ENCODE measurements at regions not wholly inside any gene's neighbourhood (a gene's known extent, or its start where the extent isn't known, plus 50 kb on each side); places are given as distances from the start of the nearest gene placed in this dataset.
"Not testable (repeated sequence)": the region's sequence is repeated elsewhere in the genome, so short reads cannot be mapped to it uniquely, and the experiment has no call there.

DNA sequence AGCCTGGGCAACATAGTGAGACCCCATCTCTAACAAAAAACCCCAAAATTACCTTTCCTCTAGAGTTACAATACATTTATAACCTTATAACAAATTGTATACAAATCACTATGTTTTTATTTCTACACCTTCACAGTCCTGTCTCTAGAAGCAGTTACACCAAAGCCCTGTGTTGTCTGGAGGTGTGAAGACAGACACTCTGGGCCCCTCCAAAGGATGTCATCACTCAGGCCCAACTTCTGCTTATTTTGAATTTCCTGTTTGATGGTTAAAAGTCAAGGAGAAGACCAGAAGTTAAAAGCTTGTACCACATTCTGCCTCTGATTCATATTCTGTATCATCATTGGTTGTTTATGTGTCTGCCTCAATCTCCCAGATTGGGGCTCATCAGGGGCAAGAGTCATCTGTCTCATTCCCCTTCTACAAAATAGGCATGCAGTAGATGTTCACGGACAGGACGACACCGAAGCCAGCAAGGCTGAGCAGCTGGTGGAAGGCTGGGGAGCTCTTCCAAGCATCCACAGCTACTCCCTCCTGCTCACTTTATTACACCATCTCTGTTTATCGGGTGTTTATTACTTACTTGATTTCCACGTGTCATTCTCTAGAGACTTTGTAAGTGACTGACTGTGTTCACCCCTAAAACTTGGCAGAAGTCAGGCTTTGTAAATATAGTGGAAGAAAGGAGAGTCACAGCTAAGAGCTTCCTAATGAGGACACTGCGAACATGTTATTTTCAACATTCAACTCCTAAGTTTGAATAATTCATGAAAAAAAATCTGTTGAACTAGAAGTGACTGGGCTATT, 136.8 kb upstream of the ANKRD28 start:
- ATAC-seq: no peak
- Histone ChIP-seq H3K4me1 (peaks cover 7% of the 10 kb centered on the region), H3K27ac (no peak overlapping the region), H3K4me3 (no peak overlapping the region), H3K36me3 (replicated peaks in 1 of 2; ENCODE audit: insufficient read depth in 1 of 2, low read depth in 2 of 2) (no peaks in the 10 kb centered on the region), H3K27me3 (no peaks in the 10 kb centered on the region), H3K9me3 (no peaks in the 10 kb centered on the region)
- DNase-seq: no peak
- intact Hi-C loops (cut with DNase I): no loop called here
- TF ChIP-seq POLR2A (IDR thresholded peaks at IDR 0.05): no peak
- TF ChIP-seq CTCF (IDR thresholded peaks at IDR 0.05): no peak
- WGBS, 2 donors: 84 to 86% methylated on average over 6 of the region's 6 CpGs

DNA sequence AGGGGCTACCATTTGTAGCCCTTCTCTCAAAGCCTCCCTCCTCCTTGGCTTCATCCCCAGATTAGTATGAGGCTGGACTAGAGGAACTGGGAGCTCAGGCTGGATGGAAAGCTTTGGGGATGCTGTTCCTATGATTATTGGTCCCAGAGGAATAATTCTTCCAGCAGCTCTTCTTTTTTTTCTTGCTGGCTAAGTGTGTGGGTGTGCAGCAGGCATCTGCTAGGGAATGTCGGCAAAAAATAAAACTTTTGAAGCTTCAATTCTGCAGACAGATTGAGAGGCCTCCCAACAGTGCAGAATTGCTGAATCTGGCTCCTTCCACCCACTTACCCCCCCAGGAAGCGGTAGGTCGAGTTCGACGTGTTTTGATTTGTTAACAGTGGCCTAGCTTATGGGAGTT, 138.5 kb upstream of the ANKRD28 start:
- WGBS, 2 donors: 61 to 69% methylated on average over 5 of the region's 5 CpGs
- DNase-seq: no peak
- no peaks in the 10 kb centered on the region for H3K27me3 ChIP-seq
- no peaks in the 10 kb centered on the region for H3K36me3 ChIP-seq (replicated peaks in 1 of 2; ENCODE audit: insufficient read depth in 1 of 2, low read depth in 2 of 2)
- no peaks in the 10 kb centered on the region for H3K9me3 ChIP-seq
- TF ChIP-seq POLR2A (IDR thresholded peaks at IDR 0.05) (no peak), CTCF (IDR thresholded peaks at IDR 0.05) (no peak)
- H3K4me1 ChIP-seq: peaks cover 7% of the 10 kb centered on the region
- intact Hi-C loops (cut with DNase I): no loop called here
- H3K4me3 ChIP-seq: no peak overlapping the region
- ATAC-seq: no peak
- no peak overlapping the region for H3K27ac ChIP-seq

- DNase-seq: no peak
- no peaks in the 10 kb centered on the region for H3K27me3 ChIP-seq
- intact Hi-C loops (cut with DNase I): no loop called here
- TF ChIP-seq POLR2A (IDR thresholded peaks at IDR 0.05) (no peak), CTCF (IDR thresholded peaks at IDR 0.05) (no peak)
- H3K4me1 ChIP-seq: no peaks in the 10 kb centered on the region
- H3K27ac ChIP-seq: no peak overlapping the region
- H3K36me3 ChIP-seq (replicated peaks in 1 of 2; ENCODE audit: insufficient read depth in 1 of 2, low read depth in 2 of 2): no peaks in the 10 kb centered on the region
- no peak for ATAC-seq
- no peak overlapping the region for H3K4me3 ChIP-seq
- 93 to 100% methylated on average over 1 of the region's 1 CpG for WGBS, 2 donors
- H3K9me3 ChIP-seq: no peaks in the 10 kb centered on the region
These were observed 142.9 kb upstream of the ANKRD28 start for GRCh38 chr3:15940641-15941040.

GRCh38 chr3:15941457-15941856, 143.7 kb upstream of the ANKRD28 start:
- 67 to 90% methylated on average over 2 of the region's 2 CpGs for WGBS, 2 donors
- H3K9me3 ChIP-seq; H3K4me1 ChIP-seq; ATAC-seq; H3K36me3 ChIP-seq (replicated peaks in 1 of 2; ENCODE audit: insufficient read depth in 1 of 2, low read depth in 2 of 2); H3K27me3 ChIP-seq; DNase-seq; H3K4me3 ChIP-seq; H3K27ac ChIP-seq; intact Hi-C loops (cut with DNase I): not testable (repeated sequence)

DNA sequence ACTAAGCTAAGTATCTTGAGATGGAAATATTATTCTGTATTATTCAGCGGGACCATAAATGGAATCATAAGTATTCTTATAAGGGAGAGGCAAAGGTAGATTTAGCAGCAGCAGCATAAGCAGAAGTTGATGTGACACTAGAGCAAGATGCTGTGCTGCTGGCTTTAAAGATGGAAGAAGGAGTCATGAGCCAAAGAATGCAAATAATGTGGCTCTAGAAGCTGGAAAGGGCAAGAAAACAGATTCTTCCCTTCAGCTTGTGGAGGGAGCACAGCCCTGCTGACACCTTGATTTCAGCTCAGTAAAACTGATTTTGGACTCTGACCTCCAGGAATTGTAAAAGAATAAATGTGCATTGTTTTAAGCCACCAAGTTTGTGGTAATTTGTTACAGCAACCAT, 144.2 kb upstream of the ANKRD28 start:
- TF ChIP-seq CTCF (IDR thresholded peaks at IDR 0.05) (no peak), POLR2A (IDR thresholded peaks at IDR 0.05) (no peak)
- DNase-seq (no peak), ATAC-seq (no peak)
- Histone ChIP-seq H3K36me3 (replicated peaks in 1 of 2; ENCODE audit: insufficient read depth in 1 of 2, low read depth in 2 of 2) (no peaks in the 10 kb centered on the region), H3K27me3 (no peaks in the 10 kb centered on the region), H3K4me1 (no peaks in the 10 kb centered on the region), H3K9me3 (no peaks in the 10 kb centered on the region), H3K27ac (no peak overlapping the region), H3K4me3 (no peak overlapping the region)
- 91 to 100% methylated on average over 1 of the region's 1 CpG for WGBS, 2 donors
- intact Hi-C loops (cut with DNase I): no loop called here

Data from body of pancreas (tissue), 4 donors.